Nephron (organoid): ENCODE measurements at regions not wholly inside any gene's neighbourhood (a gene's known extent, or its start where the extent isn't known, plus 50 kb on each side); places are given as distances from the start of the nearest gene placed in this dataset.

ENCODE experiments used
- H3K27ac Mint-ChIP-seq, 3 experiments: 2 replicates each; pipeline ENCODE4 v1.8.0; 2020; ENCODE audit warnings: mixed read lengths in 3 of 3, mild to moderate bottlenecking in 2 of 3, moderate library complexity in 1 of 3
- H3K27me3 Mint-ChIP-seq: 2 replicates; pipeline ENCODE4 v1.8.0; 2021; ENCODE audit warnings: low read depth, mild to moderate bottlenecking, moderate library complexity, mixed read lengths
- H3K36me3 Mint-ChIP-seq: 2 replicates; pipeline ENCODE4 v1.8.0; 2020; ENCODE audit warnings: low read depth, mixed read lengths
- H3K4me1 Mint-ChIP-seq: 2 replicates; pipeline ENCODE4 v1.8.0; 2020; ENCODE audit warnings: mixed read lengths
- H3K4me3 Mint-ChIP-seq, 3 experiments: 2 replicates each; pipeline ENCODE4 v1.8.0; 2020; ENCODE audit warnings: mild to moderate bottlenecking in 3 of 3, mixed read lengths in 3 of 3, moderate library complexity in 2 of 3
- H3K9me3 Mint-ChIP-seq: 2 replicates; pipeline ENCODE4 v1.8.0; 2020; ENCODE audit warnings: mixed read lengths
- TF ChIP-seq, protein P1 (sequence below), 3 experiments: fragments of 200-600 bp; sonication (generic); IDR thresholded peaks; one replicate each; pipeline ENCODE4 v1.5.0; 2021; ENCODE audit warnings: antibody characterized with exemption in 3 of 3; ENCODE audit not compliant: unreplicated experiment in 3 of 3

DNA sequence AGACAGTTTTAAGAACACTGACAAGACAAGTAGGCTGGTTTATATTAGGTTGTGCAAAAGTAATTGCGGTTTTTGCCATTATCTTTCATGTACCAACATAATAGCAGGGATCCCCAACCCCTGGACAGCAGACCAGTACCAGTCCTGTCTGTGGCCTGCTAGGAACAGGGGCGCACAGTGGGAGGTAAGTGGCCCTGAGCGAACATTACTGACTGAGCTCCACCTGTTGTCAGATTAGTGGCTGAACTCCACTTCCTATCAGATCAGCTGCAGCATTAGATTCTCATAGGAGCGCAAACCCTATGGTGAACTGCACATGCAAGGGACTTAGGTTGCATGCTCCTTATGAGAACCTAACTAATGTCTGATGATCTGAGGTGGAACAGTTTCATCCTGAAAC lies 921.9 kb downstream of the CCDC85A start:
- Mint-ChIP-seq H3K36me3 (no peaks in the 10 kb centered on the region), H3K4me3 (no peak overlapping the region), H3K9me3 (peaks cover 20% of the 10 kb centered on the region), H3K27me3 (no peaks in the 10 kb centered on the region), H3K27ac (no peak overlapping the region), H3K4me1 (no peaks in the 10 kb centered on the region)
- TF ChIP-seq, protein P1, sequence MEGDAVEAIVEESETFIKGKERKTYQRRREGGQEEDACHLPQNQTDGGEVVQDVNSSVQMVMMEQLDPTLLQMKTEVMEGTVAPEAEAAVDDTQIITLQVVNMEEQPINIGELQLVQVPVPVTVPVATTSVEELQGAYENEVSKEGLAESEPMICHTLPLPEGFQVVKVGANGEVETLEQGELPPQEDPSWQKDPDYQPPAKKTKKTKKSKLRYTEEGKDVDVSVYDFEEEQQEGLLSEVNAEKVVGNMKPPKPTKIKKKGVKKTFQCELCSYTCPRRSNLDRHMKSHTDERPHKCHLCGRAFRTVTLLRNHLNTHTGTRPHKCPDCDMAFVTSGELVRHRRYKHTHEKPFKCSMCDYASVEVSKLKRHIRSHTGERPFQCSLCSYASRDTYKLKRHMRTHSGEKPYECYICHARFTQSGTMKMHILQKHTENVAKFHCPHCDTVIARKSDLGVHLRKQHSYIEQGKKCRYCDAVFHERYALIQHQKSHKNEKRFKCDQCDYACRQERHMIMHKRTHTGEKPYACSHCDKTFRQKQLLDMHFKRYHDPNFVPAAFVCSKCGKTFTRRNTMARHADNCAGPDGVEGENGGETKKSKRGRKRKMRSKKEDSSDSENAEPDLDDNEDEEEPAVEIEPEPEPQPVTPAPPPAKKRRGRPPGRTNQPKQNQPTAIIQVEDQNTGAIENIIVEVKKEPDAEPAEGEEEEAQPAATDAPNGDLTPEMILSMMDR (IDR thresholded peaks at IDR 0.05; ENCODE audit: unreplicated experiment in 3 of 3) = no peak

- no peak overlapping the region for H3K27ac Mint-ChIP-seq
- no peaks in the 10 kb centered on the region for H3K27me3 Mint-ChIP-seq
- H3K4me1 Mint-ChIP-seq = no peaks in the 10 kb centered on the region
- no peaks in the 10 kb centered on the region for H3K36me3 Mint-ChIP-seq
- TF ChIP-seq, protein P1 (IDR thresholded peaks at IDR 0.05; ENCODE audit: unreplicated experiment in 3 of 3) = no peak
- peaks cover 19% of the 10 kb centered on the region for H3K9me3 Mint-ChIP-seq
- no peak overlapping the region for H3K4me3 Mint-ChIP-seq
Observed at GRCh38 chr2:57107353-57107752, 923.6 kb downstream of the CCDC85A start.

- Mint-ChIP-seq H3K4me1 (no peaks in the 10 kb centered on the region), H3K9me3 (peaks cover 15% of the 10 kb centered on the region), H3K27me3 (no peaks in the 10 kb centered on the region), H3K4me3 (no peak overlapping the region), H3K36me3 (no peaks in the 10 kb centered on the region), H3K27ac (no peak overlapping the region)
- TF ChIP-seq, protein P1 (IDR thresholded peaks at IDR 0.05; ENCODE audit: unreplicated experiment in 3 of 3) = no peak
Observed at GRCh38 chr2:57111531-57111930, 927.7 kb downstream of the CCDC85A start.

DNA sequence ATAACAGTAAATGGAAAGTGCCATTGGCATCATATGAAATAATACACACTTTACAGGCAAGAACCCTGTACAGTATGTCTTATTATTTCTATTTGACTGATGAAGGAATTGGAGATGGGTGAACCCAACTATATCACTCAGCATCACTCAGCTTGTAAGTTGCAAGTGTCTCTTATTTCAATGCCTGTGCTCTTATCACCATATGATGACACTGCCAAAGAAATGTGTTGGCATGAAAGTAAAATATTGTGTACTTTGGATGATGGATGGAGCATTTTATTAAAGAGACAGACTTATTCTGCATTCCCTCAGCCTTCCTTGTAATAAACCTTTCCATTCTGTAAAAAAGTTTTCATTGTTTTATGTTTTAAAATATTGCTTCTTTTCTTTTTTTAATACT lies 927.5 kb upstream of the VRK2 start:
- Mint-ChIP-seq H3K9me3 (no peaks in the 10 kb centered on the region), H3K27ac (no peak overlapping the region), H3K27me3 (no peaks in the 10 kb centered on the region), H3K4me3 (no peak overlapping the region), H3K4me1 (no peaks in the 10 kb centered on the region), H3K36me3 (no peaks in the 10 kb centered on the region)
- TF ChIP-seq, protein P1 (IDR thresholded peaks at IDR 0.05; ENCODE audit: unreplicated experiment in 3 of 3) = no peak

DNA sequence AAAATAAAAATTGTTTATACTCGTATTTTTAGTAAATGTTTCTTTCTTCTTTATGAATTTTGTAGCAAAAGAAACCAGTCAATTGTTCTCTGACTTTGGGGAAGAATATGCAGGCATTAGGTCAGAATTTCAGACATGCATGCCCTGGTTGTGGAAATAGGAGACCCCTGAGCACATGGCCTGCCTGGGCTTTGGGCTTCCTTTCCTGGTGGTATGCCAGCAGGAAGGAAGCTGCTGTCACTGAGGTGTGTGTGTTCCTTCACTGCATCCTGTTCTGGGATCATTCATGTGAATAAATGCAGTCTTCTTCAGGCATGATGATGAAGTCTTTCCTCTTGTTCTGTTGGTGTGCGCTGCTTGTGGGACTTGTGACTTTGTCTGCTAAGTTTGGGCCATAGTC lies 920.2 kb upstream of the VRK2 start:
- TF ChIP-seq, protein P1 (IDR thresholded peaks at IDR 0.05; ENCODE audit: unreplicated experiment in 3 of 3) = no peak
- no peaks in the 10 kb centered on the region for H3K27me3 Mint-ChIP-seq
- H3K4me3 Mint-ChIP-seq = no peak overlapping the region
- no peaks in the 10 kb centered on the region for H3K4me1 Mint-ChIP-seq
- H3K9me3 Mint-ChIP-seq = no peaks in the 10 kb centered on the region
- no peak overlapping the region for H3K27ac Mint-ChIP-seq
- no peaks in the 10 kb centered on the region for H3K36me3 Mint-ChIP-seq

GRCh38 chr2:57139179-57139578 lies 907.4 kb upstream of the VRK2 start:
- Mint-ChIP-seq H3K4me1 (no peaks in the 10 kb centered on the region), H3K27ac (no peak overlapping the region), H3K27me3 (no peaks in the 10 kb centered on the region), H3K36me3 (no peaks in the 10 kb centered on the region), H3K9me3 (no peaks in the 10 kb centered on the region), H3K4me3 (no peak overlapping the region)
- TF ChIP-seq, protein P1 (IDR thresholded peaks at IDR 0.05; ENCODE audit: unreplicated experiment in 3 of 3) = no peak
